ENCODE measurements at regions not wholly inside any gene's neighbourhood (a gene's known extent, or its start where the extent isn't known, plus 50 kb on each side); places are given as distances from the start of the nearest gene placed in this dataset.

- 50 to 65% methylated on average over 2 of the region's 2 CpGs for WGBS, 2 donors
- no peak for TF ChIP-seq CTCF (IDR thresholded peaks at IDR 0.05)
- no peak for TF ChIP-seq POLR2A (IDR thresholded peaks at IDR 0.05)
- no peak for TF ChIP-seq EP300 (IDR thresholded peaks at IDR 0.05)
- Histone ChIP-seq H3K4me3 (no peak overlapping the region), H3K4me1 (no peaks in the 10 kb centered on the region), H3K9me3 (peaks cover 0 to 7% (median 2%) of the 10 kb centered on the region in 4 donors), H3K27ac (no peak overlapping the region), H3K36me3 (no peaks in the 10 kb centered on the region), H3K27me3 (no peaks in the 10 kb centered on the region)
- no peak for DNase-seq (ENCODE audit: low spot score in 2 of 2)
Observed at GRCh38 chr5:125266106-125266505, 519.7 kb upstream of the ZNF608 start.

DNA sequence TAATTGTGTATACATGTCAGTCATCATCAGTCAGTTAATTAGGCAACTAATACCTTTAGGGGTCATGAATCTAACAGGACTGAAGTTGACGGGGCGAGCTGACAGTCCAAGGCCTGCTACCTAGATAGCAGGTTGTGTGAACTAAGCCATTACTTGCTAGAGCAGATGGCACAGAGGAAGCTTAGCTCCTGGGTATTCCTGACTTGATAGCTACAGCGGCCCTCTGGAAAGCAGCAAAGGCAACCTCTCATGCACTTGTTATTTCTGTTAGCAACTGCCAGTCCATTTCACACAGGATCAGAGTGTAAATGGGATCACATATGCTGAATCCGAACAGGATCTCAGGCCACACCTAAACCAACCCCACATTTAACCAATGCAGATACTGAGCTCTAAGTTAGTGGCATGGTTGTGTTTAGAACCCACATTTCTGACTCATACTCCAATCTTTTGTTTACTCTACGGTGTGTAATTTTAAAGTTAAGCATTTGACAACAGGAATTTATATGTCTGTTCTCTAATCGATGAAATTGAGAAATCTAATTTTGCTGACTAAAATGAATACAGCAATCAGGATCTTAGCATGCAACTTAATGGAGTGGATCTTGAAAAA, 521.3 kb upstream of the ZNF608 start:
- no peaks in the 10 kb centered on the region for H3K36me3 ChIP-seq
- no peaks in the 10 kb centered on the region for H3K9me3 ChIP-seq
- WGBS, 2 donors, result 96 to 97% methylated on average over 6 of the region's 6 CpGs
- no peak for DNase-seq (ENCODE audit: low spot score in 2 of 2)
- no peaks in the 10 kb centered on the region for H3K4me1 ChIP-seq
- no peaks in the 10 kb centered on the region for H3K27me3 ChIP-seq
- H3K4me3 ChIP-seq, result no peak overlapping the region
- H3K27ac ChIP-seq, result no peak overlapping the region
- no peak for TF ChIP-seq CTCF (IDR thresholded peaks at IDR 0.05)
- no peak for TF ChIP-seq EP300 (IDR thresholded peaks at IDR 0.05)
- no peak for TF ChIP-seq POLR2A (IDR thresholded peaks at IDR 0.05)

DNA sequence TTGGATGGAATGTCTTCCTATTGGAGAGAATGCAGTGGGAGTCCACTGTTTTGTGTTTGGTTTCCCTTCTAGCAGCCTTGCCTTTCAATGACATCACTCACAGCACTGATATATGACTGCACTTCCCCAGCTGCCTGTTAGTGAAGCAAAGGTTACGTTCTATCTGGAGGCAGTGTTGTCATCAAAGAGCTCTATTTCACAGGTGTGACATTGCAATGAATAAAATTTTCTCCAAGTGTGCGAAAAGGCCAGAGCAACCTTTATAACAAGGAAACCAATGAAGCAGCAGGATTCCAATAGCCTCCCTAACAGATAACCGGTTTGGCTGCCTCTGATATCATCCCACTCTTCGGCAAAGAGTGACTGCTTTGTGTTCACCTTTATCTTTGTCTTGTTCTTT, 523.5 kb upstream of the ZNF608 start:
- 89 to 92% methylated on average over 4 of the region's 4 CpGs for WGBS, 2 donors
- H3K4me3 ChIP-seq, result no peak overlapping the region
- H3K4me1 ChIP-seq, result no peaks in the 10 kb centered on the region
- H3K36me3 ChIP-seq, result no peaks in the 10 kb centered on the region
- H3K27ac ChIP-seq, result no peak overlapping the region
- DNase-seq (ENCODE audit: low spot score in 2 of 2), result no peak
- no peaks in the 10 kb centered on the region for H3K27me3 ChIP-seq
- H3K9me3 ChIP-seq, result no peaks in the 10 kb centered on the region
- TF ChIP-seq EP300 (IDR thresholded peaks at IDR 0.05) (no peak), CTCF (IDR thresholded peaks at IDR 0.05) (no peak), POLR2A (IDR thresholded peaks at IDR 0.05) (no peak)

DNA sequence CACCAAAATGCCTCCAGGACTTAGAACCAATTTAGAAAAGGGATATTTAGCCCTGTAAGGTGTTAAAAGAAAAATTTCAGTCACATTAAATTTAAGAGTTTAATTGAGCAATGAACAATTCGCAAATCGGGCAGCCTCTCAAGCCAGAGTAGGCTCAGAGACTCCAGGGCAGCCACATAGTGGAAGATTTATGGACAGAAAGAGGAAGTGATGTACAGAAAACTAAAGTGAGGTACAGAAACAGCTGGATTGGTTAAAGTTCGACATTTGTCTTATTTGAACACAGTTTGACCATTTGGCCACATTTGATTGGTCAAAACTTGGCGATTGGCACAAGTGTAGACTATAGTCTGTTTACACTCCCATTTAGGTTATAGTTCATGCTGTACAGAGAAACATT, 525.9 kb upstream of the ZNF608 start:
- no peaks in the 10 kb centered on the region for H3K4me1 ChIP-seq
- H3K4me3 ChIP-seq, result no peak overlapping the region
- TF ChIP-seq EP300 (IDR thresholded peaks at IDR 0.05) (no peak), POLR2A (IDR thresholded peaks at IDR 0.05) (no peak), CTCF (IDR thresholded peaks at IDR 0.05) (no peak)
- DNase-seq (ENCODE audit: low spot score in 2 of 2), result no peak
- H3K36me3 ChIP-seq, result no peaks in the 10 kb centered on the region
- H3K27me3 ChIP-seq, result no peaks in the 10 kb centered on the region
- 81 to 88% methylated on average over 4 of the region's 4 CpGs for WGBS, 2 donors
- H3K9me3 ChIP-seq, result no peaks in the 10 kb centered on the region
- H3K27ac ChIP-seq, result no peak overlapping the region

DNA sequence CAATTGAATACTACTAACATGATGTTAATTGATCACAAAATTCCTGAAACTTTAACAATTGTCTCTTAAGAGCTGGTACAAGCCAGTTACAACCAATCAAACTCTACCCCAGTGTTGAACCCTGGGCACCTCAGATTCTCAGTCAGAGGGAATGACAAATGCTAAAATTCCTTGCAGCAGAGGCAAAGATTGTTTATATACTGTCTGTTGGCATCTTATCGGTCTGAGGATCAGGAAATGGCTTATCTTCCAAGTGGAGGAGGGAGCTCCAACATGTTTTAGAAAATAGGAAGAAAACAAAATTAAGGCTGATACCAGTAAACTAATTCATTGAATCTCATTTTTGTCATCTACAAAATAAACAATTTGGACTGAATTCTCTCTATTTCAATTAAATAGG, 527.8 kb upstream of the ZNF608 start:
- no peaks in the 10 kb centered on the region for H3K27me3 ChIP-seq
- no peak overlapping the region for H3K4me3 ChIP-seq
- H3K36me3 ChIP-seq, result no peaks in the 10 kb centered on the region
- 81 to 89% methylated on average over 1 of the region's 1 CpG for WGBS, 2 donors
- DNase-seq (ENCODE audit: low spot score in 2 of 2), result no peak
- TF ChIP-seq EP300 (IDR thresholded peaks at IDR 0.05), result no peak
- TF ChIP-seq CTCF (IDR thresholded peaks at IDR 0.05), result no peak
- TF ChIP-seq POLR2A (IDR thresholded peaks at IDR 0.05), result no peak
- H3K4me1 ChIP-seq, result no peaks in the 10 kb centered on the region
- H3K9me3 ChIP-seq, result no peaks in the 10 kb centered on the region
- no peak overlapping the region for H3K27ac ChIP-seq

Data from tibial nerve (tissue), 4 donors.